ENCODE measurements at regions not wholly inside any gene's neighbourhood (a gene's known extent, or its start where the extent isn't known, plus 50 kb on each side); places are given as distances from the start of the nearest gene placed in this dataset.

GRCh38 chr2:145799595-145800108 lies 1279.7 kb upstream of the ZEB2 start:
- Histone ChIP-seq H3K27ac (ENCODE audit: low read depth) (no peak overlapping the region), H3K9me2 (ENCODE audit: insufficient read depth) (peaks cover 6% of the 10 kb centered on the region; the same call in 1 of the 2 replicates), H4K20me1 (replicated peaks; ENCODE audit: insufficient read depth) (no peaks in the 10 kb centered on the region), H2AFZ (no peak overlapping the region), H3F3A (replicated peaks; ENCODE audit: low read depth) (no peaks in the 10 kb centered on the region), H3K79me2 (replicated peaks; ENCODE audit: insufficient read depth) (no peaks in the 10 kb centered on the region), H3K4me1 (ENCODE audit: insufficient read depth) (no peaks in the 10 kb centered on the region), H3K4me2 (no peak overlapping the region), H3K36me3 (ENCODE audit: insufficient read depth) (no peaks in the 10 kb centered on the region), H3K27me3 (ENCODE audit: insufficient read depth) (no peaks in the 10 kb centered on the region), H3K4me3 (no peak overlapping the region)
- no peaks in the 10 kb centered on the region for H3K27me3 Mint-ChIP-seq (ENCODE audit: insufficient read depth, low read depth, poor library complexity)
- peaks cover 7% of the 10 kb centered on the region; the same call in 1 of the 3 replicates for H3K4me1 Mint-ChIP-seq
- no peak overlapping the region for H3K4me3 Mint-ChIP-seq
- H3K36me3 Mint-ChIP-seq (ENCODE audit: low read depth): no peaks in the 10 kb centered on the region
- ATAC-seq (no peak), DNase-seq (ENCODE audit: low spot score) (no peak)
- no peak for TF ChIP-seq JUNB (IDR thresholded peaks at IDR 0.05; ENCODE audit: unreplicated experiment)
- no peak for TF ChIP-seq CTCF (conservative IDR thresholded peaks at IDR 0.05; ENCODE audit: low read depth in 2 of 2)
- no peak for TF ChIP-seq NANOG (IDR thresholded peaks at IDR 0.05; ENCODE audit: borderline replicate concordance)
- H3K9me3 Mint-ChIP-seq: no peaks in the 10 kb centered on the region
- H3K27ac Mint-ChIP-seq: no peak overlapping the region

- no peaks in the 10 kb centered on the region for H3K9me3 Mint-ChIP-seq
- Histone ChIP-seq H3K27ac (ENCODE audit: low read depth) (no peak overlapping the region), H3K79me2 (replicated peaks; ENCODE audit: insufficient read depth) (no peaks in the 10 kb centered on the region), H3K4me3 (no peak overlapping the region), H3K4me1 (ENCODE audit: insufficient read depth) (no peaks in the 10 kb centered on the region), H3K36me3 (ENCODE audit: insufficient read depth) (no peaks in the 10 kb centered on the region), H3K4me2 (no peak overlapping the region), H3K9me2 (ENCODE audit: insufficient read depth) (peaks cover 6% of the 10 kb centered on the region; the same call in 1 of the 2 replicates), H4K20me1 (replicated peaks; ENCODE audit: insufficient read depth) (no peaks in the 10 kb centered on the region), H3F3A (replicated peaks; ENCODE audit: low read depth) (no peaks in the 10 kb centered on the region), H2AFZ (no peak overlapping the region), H3K27me3 (ENCODE audit: insufficient read depth) (no peaks in the 10 kb centered on the region)
- H3K4me1 Mint-ChIP-seq: peaks cover 7% of the 10 kb centered on the region; the same call in 1 of the 3 replicates
- no peak overlapping the region for H3K27ac Mint-ChIP-seq
- no peak overlapping the region for H3K4me3 Mint-ChIP-seq
- ATAC-seq: no peak
- DNase-seq (ENCODE audit: low spot score): no peak
- TF ChIP-seq ZNF462 (CRISPR knock-in tag; IDR thresholded peaks at IDR 0.05) (no peak), ZNF331 (CRISPR knock-in tag; IDR thresholded peaks at IDR 0.05; ENCODE audit: low read depth) (no peak), REST (IDR thresholded peaks at IDR 0.05; ENCODE audit: unreplicated experiment) (no peak), JUNB (IDR thresholded peaks at IDR 0.05; ENCODE audit: unreplicated experiment) (no peak), CREB1 (CRISPR knock-in tag; IDR thresholded peaks at IDR 0.05; ENCODE audit: low read depth) (no peak), CTCF (conservative IDR thresholded peaks at IDR 0.05; ENCODE audit: low read depth in 2 of 2) (no peak)
- no peaks in the 10 kb centered on the region for H3K27me3 Mint-ChIP-seq (ENCODE audit: insufficient read depth, low read depth, poor library complexity)
- H3K36me3 Mint-ChIP-seq (ENCODE audit: low read depth): no peaks in the 10 kb centered on the region
Measured at GRCh38 chr2:145798419-145798818, 1278.5 kb upstream of the ZEB2 start.

Measured in GM23338 (cell line).